ENCODE measurements at regions not wholly inside any gene's neighbourhood (a gene's known extent, or its start where the extent isn't known, plus 50 kb on each side); places are given as distances from the start of the nearest gene placed in this dataset.

- TF ChIP-seq, protein P1, sequence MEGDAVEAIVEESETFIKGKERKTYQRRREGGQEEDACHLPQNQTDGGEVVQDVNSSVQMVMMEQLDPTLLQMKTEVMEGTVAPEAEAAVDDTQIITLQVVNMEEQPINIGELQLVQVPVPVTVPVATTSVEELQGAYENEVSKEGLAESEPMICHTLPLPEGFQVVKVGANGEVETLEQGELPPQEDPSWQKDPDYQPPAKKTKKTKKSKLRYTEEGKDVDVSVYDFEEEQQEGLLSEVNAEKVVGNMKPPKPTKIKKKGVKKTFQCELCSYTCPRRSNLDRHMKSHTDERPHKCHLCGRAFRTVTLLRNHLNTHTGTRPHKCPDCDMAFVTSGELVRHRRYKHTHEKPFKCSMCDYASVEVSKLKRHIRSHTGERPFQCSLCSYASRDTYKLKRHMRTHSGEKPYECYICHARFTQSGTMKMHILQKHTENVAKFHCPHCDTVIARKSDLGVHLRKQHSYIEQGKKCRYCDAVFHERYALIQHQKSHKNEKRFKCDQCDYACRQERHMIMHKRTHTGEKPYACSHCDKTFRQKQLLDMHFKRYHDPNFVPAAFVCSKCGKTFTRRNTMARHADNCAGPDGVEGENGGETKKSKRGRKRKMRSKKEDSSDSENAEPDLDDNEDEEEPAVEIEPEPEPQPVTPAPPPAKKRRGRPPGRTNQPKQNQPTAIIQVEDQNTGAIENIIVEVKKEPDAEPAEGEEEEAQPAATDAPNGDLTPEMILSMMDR (IDR thresholded peaks at IDR 0.05): no peak
- no peak for TF ChIP-seq POLR2AphosphoS5 (IDR thresholded peaks at IDR 0.05; ENCODE audit: insufficient read depth in 1 of 2, low read depth in 1 of 2)
- TF ChIP-seq POLR2A (IDR thresholded peaks at IDR 0.05): no peak
These were observed 142.5 kb upstream of the DMRT1 start for GRCh38 chr9:698954-699353.
